ENCODE measurements at regions not wholly inside any gene's neighbourhood (a gene's known extent, or its start where the extent isn't known, plus 50 kb on each side); places are given as distances from the start of the nearest gene placed in this dataset.

DNA sequence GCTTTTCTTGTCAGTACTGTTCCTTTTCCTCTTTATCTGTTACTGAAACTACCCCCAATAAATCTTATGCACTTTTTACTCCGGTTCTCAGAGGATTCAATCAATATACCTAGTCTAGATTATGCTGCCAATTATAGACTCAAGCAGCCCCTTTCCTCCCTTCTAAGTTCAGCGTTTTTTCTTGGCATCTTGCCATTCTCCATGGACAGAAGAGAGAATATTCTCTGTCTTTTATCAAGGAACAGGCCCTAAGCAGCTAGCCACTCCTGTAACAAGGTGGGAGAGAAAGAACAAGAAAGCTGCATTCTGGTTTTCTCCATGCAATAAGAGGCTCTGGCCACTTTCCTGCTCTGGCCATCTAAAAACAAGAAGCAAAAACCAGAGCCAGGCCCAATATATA, 263.0 kb upstream of the ALG10 start:
- TF ChIP-seq, protein P1, sequence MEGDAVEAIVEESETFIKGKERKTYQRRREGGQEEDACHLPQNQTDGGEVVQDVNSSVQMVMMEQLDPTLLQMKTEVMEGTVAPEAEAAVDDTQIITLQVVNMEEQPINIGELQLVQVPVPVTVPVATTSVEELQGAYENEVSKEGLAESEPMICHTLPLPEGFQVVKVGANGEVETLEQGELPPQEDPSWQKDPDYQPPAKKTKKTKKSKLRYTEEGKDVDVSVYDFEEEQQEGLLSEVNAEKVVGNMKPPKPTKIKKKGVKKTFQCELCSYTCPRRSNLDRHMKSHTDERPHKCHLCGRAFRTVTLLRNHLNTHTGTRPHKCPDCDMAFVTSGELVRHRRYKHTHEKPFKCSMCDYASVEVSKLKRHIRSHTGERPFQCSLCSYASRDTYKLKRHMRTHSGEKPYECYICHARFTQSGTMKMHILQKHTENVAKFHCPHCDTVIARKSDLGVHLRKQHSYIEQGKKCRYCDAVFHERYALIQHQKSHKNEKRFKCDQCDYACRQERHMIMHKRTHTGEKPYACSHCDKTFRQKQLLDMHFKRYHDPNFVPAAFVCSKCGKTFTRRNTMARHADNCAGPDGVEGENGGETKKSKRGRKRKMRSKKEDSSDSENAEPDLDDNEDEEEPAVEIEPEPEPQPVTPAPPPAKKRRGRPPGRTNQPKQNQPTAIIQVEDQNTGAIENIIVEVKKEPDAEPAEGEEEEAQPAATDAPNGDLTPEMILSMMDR (IDR thresholded peaks at IDR 0.05) = no peak
- TF ChIP-seq POLR2A (IDR thresholded peaks at IDR 0.05) (no peak), POLR2AphosphoS5 (IDR thresholded peaks at IDR 0.05) (no peak), EP300 (IDR thresholded peaks at IDR 0.05) (no peak)

Measured in stomach (tissue), 4 donors.